Neural progenitor cell (in vitro differentiated cells): ENCODE measurements at regions not wholly inside any gene's neighbourhood (a gene's known extent, or its start where the extent isn't known, plus 50 kb on each side); places are given as distances from the start of the nearest gene placed in this dataset.

Experiments used
- DNase-seq: peaks from one replicate; pipeline ENCODE4 v3.0.0-alpha.2; 2016; ENCODE audit warnings: low spot score
- H2AFZ ChIP-seq: fragments of 200-600 bp; sonication (generic); replicated peaks from 2 replicates; pipeline ENCODE4 v1.6.1; 2016; ENCODE audit warnings: antibody characterized with exemption
- H3F3A ChIP-seq: fragments of 200-600 bp; sonication (generic); 2 replicates; pipeline ENCODE4 v1.6.1; 2016; ENCODE audit warnings: antibody characterized with exemption, low read depth
- H3K27ac ChIP-seq: fragments of 200-600 bp; sonication (generic); 2 replicates; pipeline ENCODE4 v1.5.1; 2016; ENCODE audit warnings: mild to moderate bottlenecking
- H3K27me3 ChIP-seq: fragments of 200-600 bp; sonication (generic); 2 replicates; pipeline ENCODE4 v1.6.1; 2016; ENCODE audit warnings: mild to moderate bottlenecking, moderate library complexity
- H3K36me3 ChIP-seq: fragments of 200-600 bp; sonication (generic); 2 replicates; pipeline ENCODE4 v1.5.1; 2016
- H3K4me1 ChIP-seq: fragments of 200-600 bp; sonication (generic); 2 replicates; pipeline ENCODE4 v1.6.1; 2016; ENCODE audit warnings: mixed run types
- H3K4me2 ChIP-seq: fragments of 200-600 bp; sonication (generic); 2 replicates; pipeline ENCODE4 v1.6.1; 2016
- H3K4me3 ChIP-seq: fragments of 200-600 bp; sonication (generic); 2 replicates; pipeline ENCODE4 v1.5.1; 2016
- H3K79me2 ChIP-seq: fragments of 200-600 bp; sonication (generic); 2 replicates; pipeline ENCODE4 v1.6.1; 2016; ENCODE audit warnings: low read depth
- H3K9ac ChIP-seq: fragments of 200-600 bp; sonication (generic); 2 replicates; pipeline ENCODE4 v1.6.1; 2016
- H3K9me3 ChIP-seq: fragments of 200-600 bp; sonication (generic); 2 replicates; pipeline ENCODE4 v1.5.1; 2016; ENCODE audit warnings: low read depth
- H4K20me1 ChIP-seq: fragments of 200-600 bp; sonication (generic); 2 replicates; pipeline ENCODE4 v1.6.1; 2016; ENCODE audit warnings: low read depth
- H3K27ac Mint-ChIP-seq: 3 replicates; pipeline ENCODE4 v1.8.0; 2021; ENCODE audit warnings: mixed read lengths
- H3K27me3 Mint-ChIP-seq: 2 replicates; pipeline ENCODE4 v1.8.0; 2022; ENCODE audit warnings: low read depth, mild to moderate bottlenecking, inconsistent platforms, moderate library complexity, mixed read lengths; ENCODE audit not compliant: insufficient read depth
- H3K36me3 Mint-ChIP-seq: 3 replicates; pipeline ENCODE4 v1.8.0; 2021; ENCODE audit warnings: mixed read lengths
- H3K4me1 Mint-ChIP-seq: 3 replicates; pipeline ENCODE4 v1.8.0; 2021; ENCODE audit warnings: mixed read lengths
- H3K4me3 Mint-ChIP-seq: 3 replicates; pipeline ENCODE4 v1.8.0; 2021; ENCODE audit warnings: mild to moderate bottlenecking, moderate library complexity, mixed read lengths
- H3K9me3 Mint-ChIP-seq: 3 replicates; pipeline ENCODE4 v1.8.0; 2020; ENCODE audit warnings: mixed read lengths
- CTCF ChIP-seq: fragments of 200-600 bp; sonication (generic); IDR thresholded peaks from 2 replicates; pipeline ENCODE4 v1.5.1; 2017; ENCODE audit warnings: antibody characterized with exemption, mild to moderate bottlenecking
- EZH2 ChIP-seq: fragments of 200-600 bp; sonication (generic); IDR thresholded peaks from 2 replicates; pipeline ENCODE4 v1.6.1; 2017; ENCODE audit warnings: antibody characterized with exemption, mild to moderate bottlenecking, moderate library complexity
- EZH2phosphoT487 ChIP-seq: fragments of 200-600 bp; sonication (generic); IDR thresholded peaks from 2 replicates; pipeline ENCODE4 v1.6.1; 2017; ENCODE audit warnings: antibody characterized with exemption

- Histone ChIP-seq H2AFZ (peak overlapping the region; percentile 89), H4K20me1 (no peaks in the 10 kb centered on the region), H3K36me3 (no peaks in the 10 kb centered on the region), H3K4me3 (no peak overlapping the region), H3K4me2 (no peak overlapping the region), H3K9ac (no peak overlapping the region), H3F3A (no peaks in the 10 kb centered on the region), H3K9me3 (no peaks in the 10 kb centered on the region), H3K27ac (no peak overlapping the region), H3K27me3 (no peaks in the 10 kb centered on the region), H3K4me1 (no peaks in the 10 kb centered on the region), H3K79me2 (no peaks in the 10 kb centered on the region)
- Mint-ChIP-seq H3K4me3 (no peak overlapping the region), H3K27ac (no peak overlapping the region), H3K27me3 (no peaks in the 10 kb centered on the region), H3K9me3 (no peaks in the 10 kb centered on the region), H3K4me1 (no peaks in the 10 kb centered on the region), H3K36me3 (no peaks in the 10 kb centered on the region)
- peak; percentile 10 for DNase-seq
- TF ChIP-seq CTCF (no peak), EZH2 (no peak), EZH2phosphoT487 (no peak)
These were observed 1323.3 kb downstream of the LRFN5 start for GRCh38 chr14:42929806-42930480.

DNA sequence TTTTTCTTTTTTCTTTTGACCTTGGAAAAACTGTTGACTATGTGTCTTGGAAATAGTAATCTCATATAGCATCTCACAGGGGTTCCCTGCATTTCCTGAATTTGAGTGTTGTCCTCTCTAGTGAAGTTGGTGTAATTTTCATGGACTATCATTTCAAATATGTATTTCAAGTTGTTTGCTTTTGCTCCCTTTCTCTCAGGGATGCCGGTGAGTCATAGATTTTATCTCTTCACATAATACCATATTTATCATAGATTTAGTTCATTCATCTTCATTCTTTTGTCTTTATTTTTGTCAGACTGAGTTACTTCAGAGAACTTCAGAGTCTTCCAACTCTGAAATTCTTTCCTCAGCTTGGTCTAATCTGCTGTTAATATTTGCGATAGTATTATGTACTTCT, 1320.6 kb downstream of the LRFN5 start:
- Mint-ChIP-seq H3K27ac (no peak overlapping the region), H3K9me3 (peaks cover 3% of the 10 kb centered on the region), H3K27me3 (no peaks in the 10 kb centered on the region), H3K4me3 (no peak overlapping the region), H3K36me3 (no peaks in the 10 kb centered on the region), H3K4me1 (no peaks in the 10 kb centered on the region)
- Histone ChIP-seq H3K4me2 (no peak overlapping the region), H3K9ac (no peak overlapping the region), H3F3A (no peaks in the 10 kb centered on the region), H3K27me3 (no peaks in the 10 kb centered on the region), H3K4me3 (no peak overlapping the region), H3K36me3 (no peaks in the 10 kb centered on the region), H4K20me1 (no peaks in the 10 kb centered on the region), H2AFZ (no peak overlapping the region), H3K79me2 (no peaks in the 10 kb centered on the region), H3K27ac (no peak overlapping the region), H3K9me3 (no peaks in the 10 kb centered on the region), H3K4me1 (no peaks in the 10 kb centered on the region)
- TF ChIP-seq EZH2phosphoT487 (no peak), EZH2 (no peak), CTCF (no peak)
- no peak for DNase-seq

DNA sequence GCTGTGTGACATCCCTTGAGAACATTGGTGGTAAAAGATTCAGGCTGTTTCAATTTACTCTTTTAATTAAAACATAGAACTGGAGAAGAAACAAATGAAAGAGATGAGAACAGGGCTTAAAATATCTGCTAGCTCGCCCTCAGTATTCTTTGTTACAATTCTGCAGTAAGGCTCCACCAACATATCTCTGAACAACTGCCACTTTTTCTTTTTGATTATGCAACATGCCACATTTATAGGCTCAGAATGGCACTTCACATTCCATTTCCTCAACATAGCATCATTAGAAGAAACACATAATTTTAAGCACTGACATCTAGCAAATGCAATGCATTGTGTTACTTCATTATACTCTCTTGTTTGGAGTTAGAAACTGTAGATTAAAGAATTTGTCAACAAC, 1315.2 kb downstream of the LRFN5 start:
- peaks cover 3% of the 10 kb centered on the region for H3K9me3 Mint-ChIP-seq
- Histone ChIP-seq H3K27me3 (no peaks in the 10 kb centered on the region), H3K9ac (no peak overlapping the region), H3K9me3 (no peaks in the 10 kb centered on the region), H2AFZ (no peak overlapping the region), H3K36me3 (no peaks in the 10 kb centered on the region), H3K4me3 (no peak overlapping the region), H3K27ac (no peak overlapping the region), H3K4me2 (no peak overlapping the region), H3K4me1 (no peaks in the 10 kb centered on the region), H4K20me1 (no peaks in the 10 kb centered on the region), H3K79me2 (no peaks in the 10 kb centered on the region), H3F3A (no peaks in the 10 kb centered on the region)
- H3K27me3 Mint-ChIP-seq = no peaks in the 10 kb centered on the region
- H3K4me1 Mint-ChIP-seq = no peaks in the 10 kb centered on the region
- no peak overlapping the region for H3K27ac Mint-ChIP-seq
- H3K36me3 Mint-ChIP-seq = no peaks in the 10 kb centered on the region
- TF ChIP-seq EZH2phosphoT487 = no peak
- TF ChIP-seq CTCF = no peak
- TF ChIP-seq EZH2 = no peak
- DNase-seq = no peak
- no peak overlapping the region for H3K4me3 Mint-ChIP-seq
